Embryonic facial prominence (tissue), 1 donor: ENCODE measurements at regions not wholly inside any gene's neighbourhood (a gene's known extent, or its start where the extent isn't known, plus 50 kb on each side); places are given as distances from the start of the nearest gene placed in this dataset.
A peak's percentile ranks its signal among the peaks of the same experiment; 100 is the strongest.

Experiments
- DNase-seq: peaks from one replicate; pipeline ENCODE4 v3.0.0-alpha.2; 2016; ENCODE audit errors: extremely low spot score

- DNase-seq = no peak
These were observed 72.9 kb upstream of the SMIM36 start for GRCh38 chr17:55584055-55584685.

- no peak for DNase-seq
These were observed 71.6 kb upstream of the SMIM36 start for GRCh38 chr17:55582897-55583296.

DNA sequence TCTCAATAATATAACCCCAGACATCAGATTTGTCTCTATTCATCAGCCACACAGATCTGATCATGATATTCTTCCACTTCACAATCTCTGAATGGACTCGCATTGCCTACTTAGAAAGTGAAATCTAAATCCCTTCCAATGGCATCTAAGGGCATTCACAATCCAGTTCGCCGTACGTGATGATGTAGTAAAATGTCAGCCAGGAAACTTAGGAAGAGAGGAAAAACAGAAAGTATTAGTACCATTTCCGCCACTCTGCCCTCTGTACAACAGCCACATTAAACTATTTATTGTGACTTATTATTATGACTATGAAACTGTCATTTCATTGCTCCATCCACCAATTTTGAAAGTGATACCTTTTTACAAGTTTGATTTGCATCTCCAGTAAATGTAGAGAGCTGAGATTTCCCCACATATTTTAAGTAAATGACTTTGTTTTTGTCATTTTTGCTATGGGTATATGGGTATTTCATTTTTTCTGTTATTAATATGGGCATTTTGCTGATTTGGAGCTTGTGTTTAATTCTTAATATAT, 69.4 kb upstream of the SMIM36 start:
- no peak for DNase-seq

- no peak for DNase-seq
These were observed 66.4 kb upstream of the SMIM36 start for GRCh38 chr17:55577687-55578086.

DNA sequence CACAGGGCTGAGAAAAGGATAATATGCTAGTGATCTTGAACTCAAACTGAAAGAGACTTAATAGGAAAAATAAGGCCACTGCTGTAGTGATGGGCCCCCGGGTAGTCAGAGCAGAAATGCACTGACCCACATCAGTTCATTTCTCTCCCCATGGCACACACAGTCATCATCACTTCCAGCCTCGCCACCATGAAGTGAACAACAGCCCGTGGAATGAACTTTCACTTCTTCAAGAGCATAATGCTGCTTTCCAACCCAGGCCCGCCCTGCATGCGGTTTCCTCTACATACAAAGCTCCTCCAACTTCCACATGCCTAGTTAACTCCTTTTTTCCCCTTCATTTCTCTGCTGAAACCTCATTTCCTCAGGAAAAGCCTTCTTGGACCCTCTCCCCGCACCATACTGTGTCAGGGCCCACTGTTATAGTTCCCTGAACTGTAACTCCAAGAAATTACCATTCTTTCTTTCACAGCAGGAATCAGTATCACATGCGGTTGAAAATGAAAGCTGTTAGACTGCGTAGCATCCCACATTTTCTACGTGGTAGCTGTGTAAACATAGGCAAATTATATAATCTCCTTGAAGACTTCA, 65.8 kb upstream of the SMIM36 start:
- DNase-seq = no peak

DNA sequence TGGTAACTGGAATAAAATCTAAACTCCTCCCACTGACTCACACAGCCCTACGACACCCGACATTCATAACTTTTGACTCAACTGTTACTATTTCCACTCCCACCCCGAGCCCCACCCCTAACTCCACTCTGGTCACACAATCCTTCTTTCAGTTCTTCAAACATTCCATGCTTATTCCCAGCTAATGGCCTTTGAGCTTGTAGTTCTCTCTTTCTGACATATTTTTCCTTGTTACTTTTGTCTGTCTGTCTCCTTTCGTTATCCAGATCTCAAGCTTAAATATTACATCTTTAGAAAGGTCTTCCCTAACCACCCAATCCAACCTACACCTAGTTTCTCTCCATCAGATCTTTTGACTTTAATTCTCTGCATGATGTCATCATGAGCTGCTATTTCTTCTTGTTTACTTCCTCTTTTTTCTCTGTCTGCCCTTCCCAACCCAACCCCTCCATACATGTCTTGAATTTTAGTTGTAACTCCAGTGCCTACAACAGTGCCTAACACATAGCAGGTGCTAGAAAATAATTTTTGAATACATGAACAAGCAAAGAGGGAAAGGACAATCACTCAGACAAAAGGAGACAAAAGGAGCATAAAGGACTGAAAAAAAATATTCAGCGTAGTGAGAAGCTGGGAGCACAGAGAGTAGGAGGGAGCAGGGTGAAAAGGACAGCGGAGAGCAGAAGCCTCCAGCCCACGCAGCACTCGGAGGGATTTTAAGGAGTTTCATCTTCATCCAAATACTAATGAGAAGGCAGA, 65.2 kb upstream of the SMIM36 start:
- no peak for DNase-seq

DNA sequence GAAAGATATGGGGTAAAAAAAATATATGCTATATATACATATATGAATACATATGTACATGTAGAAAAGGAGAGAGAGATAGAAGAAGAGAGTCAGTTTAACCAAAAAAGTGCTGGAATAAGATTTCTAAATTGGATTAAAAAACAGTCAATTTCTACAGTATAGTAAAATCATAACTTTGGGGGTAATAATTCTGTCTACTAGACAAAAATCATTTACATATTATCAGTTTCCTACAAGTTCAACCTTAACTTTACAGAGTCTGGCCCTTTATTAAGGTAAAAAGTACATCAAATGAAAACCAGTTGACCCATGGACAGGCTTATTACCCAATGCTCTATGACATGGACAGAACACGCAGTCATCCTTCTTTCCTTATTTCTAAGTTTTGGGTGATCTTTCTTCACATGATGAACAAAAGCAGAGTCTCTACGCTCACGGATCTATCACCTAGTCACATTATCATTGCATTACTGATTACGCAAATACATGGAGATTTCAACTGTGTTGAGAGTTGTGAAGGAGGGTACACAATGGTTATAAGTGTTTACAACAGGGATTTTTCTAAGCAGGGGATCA, 63.9 kb upstream of the SMIM36 start:
- DNase-seq = no peak

- DNase-seq = no peak
These were observed 61.3 kb upstream of the SMIM36 start for GRCh38 chr17:55572599-55572998.

- DNase-seq = no peak
These were observed 60.9 kb upstream of the SMIM36 start for GRCh38 chr17:55572139-55572538.

GRCh38 chr17:55571095-55571494, 59.8 kb upstream of the SMIM36 start:
- no peak for DNase-seq

DNA sequence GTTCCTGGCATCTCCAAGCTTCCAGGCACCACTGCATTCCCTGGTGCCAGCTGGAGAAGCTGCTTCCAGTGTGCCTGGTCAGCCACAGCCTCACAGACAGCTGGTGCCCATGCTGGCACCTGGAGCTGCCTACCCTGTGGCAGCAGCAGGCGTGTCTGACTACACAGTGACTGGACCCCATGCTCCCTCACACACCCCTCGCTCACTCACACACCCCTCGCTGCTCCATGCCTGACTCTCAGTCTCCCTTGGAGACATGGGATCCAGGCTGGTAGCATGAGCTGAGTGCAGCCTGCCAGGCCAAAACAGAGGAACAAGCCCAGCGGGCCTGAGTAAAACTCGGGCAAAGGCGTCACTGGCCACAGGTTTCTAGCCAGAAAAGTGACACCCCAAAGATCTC, 59.1 kb upstream of the SMIM36 start:
- DNase-seq = no peak

DNA sequence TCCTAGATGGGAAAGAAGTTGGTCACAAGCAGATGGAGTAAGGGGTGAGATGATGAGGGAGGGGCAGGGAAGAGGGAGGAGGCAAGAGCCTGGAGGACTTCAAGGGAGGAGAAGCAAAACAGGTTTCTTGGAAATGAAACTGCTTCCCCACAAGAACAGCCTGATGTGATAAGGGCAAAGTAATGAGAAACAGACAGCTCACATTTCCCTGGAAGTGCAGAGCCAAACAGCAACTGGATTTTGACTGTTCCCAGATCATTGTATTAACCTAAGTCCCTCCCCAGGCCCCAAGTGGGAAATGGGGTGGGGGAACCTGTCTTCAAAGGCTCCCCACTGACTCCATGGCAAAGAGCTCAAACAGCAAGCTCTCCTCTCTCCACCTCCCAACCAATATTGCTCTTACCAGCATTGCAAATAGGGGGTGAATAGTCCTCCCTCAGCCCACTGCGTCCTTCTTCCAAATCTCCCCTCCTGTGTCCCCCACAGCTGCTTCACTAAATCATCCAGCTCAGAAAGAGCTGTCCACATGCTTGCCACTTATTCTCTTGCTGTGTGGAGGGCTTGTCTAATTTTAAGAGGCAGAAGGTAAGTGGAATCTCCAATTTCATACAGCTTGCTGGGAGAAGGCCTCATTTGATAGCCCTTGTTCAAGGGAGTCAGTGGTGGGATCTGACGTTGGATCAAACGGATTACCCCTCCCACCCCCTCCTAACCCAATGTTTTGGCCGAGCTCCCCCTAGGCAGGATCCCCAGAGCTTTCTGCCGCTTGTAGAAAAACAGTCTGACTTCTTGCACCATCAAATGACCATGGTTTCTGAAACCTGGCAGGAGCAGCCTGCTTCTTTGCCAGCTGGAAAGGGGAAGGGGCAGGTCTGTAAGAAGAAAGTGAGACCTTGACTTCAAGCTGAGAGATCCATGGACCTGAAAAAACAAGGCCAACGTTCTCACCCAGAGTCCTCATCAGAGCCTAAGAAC, 56.3 kb upstream of the SMIM36 start:
- DNase-seq = peak; percentile 60

DNA sequence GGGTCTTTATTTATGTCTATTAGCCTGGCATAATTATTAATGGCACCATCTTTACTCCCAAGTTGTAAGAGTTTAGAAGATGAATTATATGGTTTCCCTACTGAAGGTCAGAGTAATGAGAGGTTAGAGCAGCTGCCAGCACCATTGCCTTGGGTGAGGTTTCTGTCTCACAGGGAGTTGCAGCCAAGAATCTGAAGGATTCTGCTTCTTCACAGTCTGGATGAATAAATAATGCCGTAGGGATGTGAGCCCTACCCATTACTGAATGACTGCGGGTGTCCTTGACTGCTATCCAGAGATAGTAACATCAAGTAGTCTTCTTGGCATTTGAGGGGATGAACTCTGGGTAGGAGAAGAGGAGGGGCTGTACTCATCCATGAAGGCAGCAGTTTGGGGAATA, 52.8 kb upstream of the SMIM36 start:
- no peak for DNase-seq

DNA sequence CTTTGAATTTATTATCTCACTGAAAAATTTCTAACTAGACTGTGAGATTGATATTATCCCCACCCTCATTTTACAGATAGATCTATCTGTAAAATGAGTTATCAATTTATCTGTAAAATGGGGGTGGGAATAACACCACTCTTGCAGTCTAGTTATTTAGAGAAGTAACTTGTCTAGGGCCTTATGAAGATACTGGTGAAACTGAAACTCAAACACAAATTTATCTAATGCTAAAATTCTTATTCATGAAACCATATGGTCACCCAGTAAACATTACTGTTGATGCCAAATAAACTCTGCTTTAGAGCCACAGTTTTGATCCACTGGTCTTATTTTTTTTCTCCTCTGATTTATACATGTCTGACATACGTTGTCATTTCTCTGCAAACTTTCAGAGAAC, 52.1 kb upstream of the SMIM36 start:
- no peak for DNase-seq

DNA sequence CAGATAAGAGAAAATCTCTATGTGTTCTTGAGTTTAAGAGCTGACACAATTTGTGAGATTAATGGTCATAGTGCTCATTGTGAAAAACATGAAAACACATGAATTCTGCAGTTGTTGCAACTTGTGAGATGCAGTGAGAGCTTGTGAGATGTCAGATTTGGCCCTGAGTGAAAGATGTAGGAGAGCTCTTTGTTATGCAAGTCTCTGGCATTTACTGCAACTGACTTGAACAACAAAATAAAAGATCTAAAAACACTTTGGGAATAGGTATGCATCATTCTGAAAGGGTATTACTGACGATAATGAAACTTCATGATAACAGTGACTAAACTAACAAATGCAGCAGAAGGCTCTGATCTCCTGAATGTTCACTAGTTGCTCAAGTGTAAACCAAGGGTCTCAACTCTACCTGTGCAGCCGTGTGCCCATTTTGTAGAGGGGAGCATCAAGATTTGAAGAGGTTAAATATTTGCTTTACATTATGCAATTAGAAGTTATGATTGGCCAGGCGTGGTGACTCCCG, 50.8 kb upstream of the SMIM36 start:
- no peak for DNase-seq

- DNase-seq = no peak
These were observed 50.2 kb upstream of the SMIM36 start for GRCh38 chr17:55561316-55561972.
